HFF-Myc (cell line): ENCODE measurements at regions not wholly inside any gene's neighbourhood (a gene's known extent, or its start where the extent isn't known, plus 50 kb on each side); places are given as distances from the start of the nearest gene placed in this dataset.

ENCODE experiments used
- DNase-seq: peaks from one replicate; pipeline ENCODE4 v3.0.0-alpha.2; 2011; ENCODE audit warnings: low read depth; ENCODE audit errors: extremely low read depth
- H3K4me3 ChIP-seq: replicated peaks from 2 replicates; pipeline ENCODE4 v1.5.1; 2011; ENCODE audit warnings: low read depth, mild to moderate bottlenecking, control low read depth, low read length
- CTCF ChIP-seq: IDR thresholded peaks from 2 replicates; pipeline ENCODE4 v1.5.1; 2012; ENCODE audit warnings: mild to moderate bottlenecking, low read depth, low read length, control low read depth; ENCODE audit errors: missing control alignments

GRCh38 chr22:27127911-27128310 is 470.5 kb downstream of the MIAT start:
- no peak overlapping the region for H3K4me3 ChIP-seq
- no peak for TF ChIP-seq CTCF
- DNase-seq, result no peak

- DNase-seq, result no peak
- no peak overlapping the region for H3K4me3 ChIP-seq
- TF ChIP-seq CTCF, result no peak
Measured at GRCh38 chr22:27128461-27129085, 471.2 kb downstream of the MIAT start.

DNA sequence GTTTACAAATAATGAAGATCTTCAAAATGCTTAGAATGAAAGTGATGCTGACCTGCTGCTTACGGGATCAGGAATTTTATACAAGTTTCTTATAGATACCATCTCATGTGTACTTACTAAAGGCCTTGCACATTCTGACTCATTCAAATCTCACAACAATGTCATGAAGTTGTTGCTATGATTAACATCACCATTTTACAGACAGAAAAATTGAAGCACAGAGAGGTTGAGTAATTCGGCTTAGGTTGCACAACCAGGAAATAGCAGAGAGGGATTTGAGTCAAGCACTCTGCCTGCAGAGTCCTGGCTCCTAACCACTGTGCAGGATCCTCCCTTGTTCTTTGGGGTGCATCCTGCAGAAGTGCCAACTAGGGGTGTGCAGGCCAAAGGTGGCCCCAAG is 471.9 kb downstream of the MIAT start:
- no peak for TF ChIP-seq CTCF
- no peak for DNase-seq

DNA sequence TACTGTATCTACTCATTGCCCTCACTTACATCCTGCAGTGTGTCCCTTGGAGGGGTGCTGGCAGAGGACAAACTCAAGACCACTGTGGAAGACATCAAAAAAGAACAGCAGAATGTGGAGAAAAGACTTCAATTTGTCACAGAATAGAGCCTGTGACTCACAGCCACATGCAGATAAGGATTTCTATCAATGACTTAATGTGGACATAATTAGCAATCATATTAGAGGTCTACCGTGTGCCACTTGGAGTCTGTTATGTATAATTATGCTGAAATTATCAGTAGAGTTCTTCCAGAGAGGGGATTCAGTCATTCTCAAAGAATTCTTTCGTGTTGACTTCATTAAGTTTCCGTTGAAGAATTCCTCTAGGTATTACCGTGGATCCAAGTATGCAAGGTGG is 473.5 kb downstream of the MIAT start:
- no peak overlapping the region for H3K4me3 ChIP-seq
- no peak for DNase-seq
- no peak for TF ChIP-seq CTCF

More for the DNA sequence above, 471.9 kb downstream of the MIAT start:
- H3K4me3 ChIP-seq, result no peak overlapping the region

DNA sequence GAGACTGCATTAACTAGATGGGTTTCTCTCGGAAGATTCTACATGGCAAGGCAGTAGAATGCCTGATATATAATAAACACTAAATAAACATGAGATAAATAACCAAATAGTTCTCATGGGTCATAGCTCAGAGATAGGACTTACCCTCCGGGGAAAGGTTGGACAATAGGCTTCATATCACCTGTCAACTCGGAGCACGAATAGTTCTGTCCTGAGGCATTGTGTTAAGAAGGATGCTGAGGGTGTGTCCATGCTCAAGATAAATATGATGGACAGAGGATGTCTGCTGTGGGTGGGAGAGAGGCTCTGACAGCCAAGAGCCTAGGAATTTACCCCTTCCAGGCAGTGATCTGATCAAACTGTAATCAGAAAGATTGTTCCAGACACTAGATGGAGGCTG is 474.0 kb downstream of the MIAT start:
- TF ChIP-seq CTCF, result no peak
- no peak overlapping the region for H3K4me3 ChIP-seq

GRCh38 chr22:27132400-27132799 is 475.0 kb downstream of the MIAT start:
- TF ChIP-seq CTCF, result no peak
- no peak overlapping the region for H3K4me3 ChIP-seq
- DNase-seq, result no peak

More for the DNA sequence above, 474.0 kb downstream of the MIAT start:
- no peak for DNase-seq

GRCh38 chr22:27133019-27133431 is 475.6 kb downstream of the MIAT start:
- TF ChIP-seq CTCF, result no peak
- no peak overlapping the region for H3K4me3 ChIP-seq
- DNase-seq, result no peak
